Astrocyte (in vitro differentiated cells and primary cell): ENCODE measurements at regions not wholly inside any gene's neighbourhood (a gene's known extent, or its start where the extent isn't known, plus 50 kb on each side); places are given as distances from the start of the nearest gene placed in this dataset.

Experiments
- EZH2 ChIP-seq: IDR thresholded peaks from 2 replicates; pipeline ENCODE4 v1.6.1; 2012; ENCODE audit warnings: mild to moderate bottlenecking, low read length, inconsistent platforms; ENCODE audit not compliant: insufficient read depth
- TF ChIP-seq, protein P1 (sequence below): IDR thresholded peaks from 2 replicates; pipeline ENCODE4 v1.5.1; 2011; ENCODE audit warnings: low read depth, mild to moderate bottlenecking, inconsistent platforms, low read length, moderate library complexity; ENCODE audit not compliant: insufficient read depth

DNA sequence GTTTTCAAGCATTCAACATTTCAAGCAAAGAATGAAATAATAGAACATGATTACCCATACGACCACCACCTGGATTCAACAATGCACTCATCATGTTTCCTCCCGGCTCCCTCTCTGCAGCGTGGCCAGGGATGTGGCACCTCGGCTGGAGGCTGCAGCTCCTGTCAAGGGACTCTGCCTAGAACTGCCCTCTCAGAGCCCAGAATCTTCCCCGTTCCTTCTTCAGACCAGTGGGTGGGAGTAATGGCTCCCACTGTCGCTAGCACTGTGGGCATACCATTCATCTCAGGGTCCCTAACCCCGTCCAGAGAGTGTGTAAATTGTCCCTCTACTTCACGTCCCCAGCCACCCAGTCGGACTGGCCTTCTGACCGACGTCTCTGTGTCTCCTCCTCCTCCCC is 118.6 kb upstream of the COL5A1 start:
- TF ChIP-seq, protein P1, sequence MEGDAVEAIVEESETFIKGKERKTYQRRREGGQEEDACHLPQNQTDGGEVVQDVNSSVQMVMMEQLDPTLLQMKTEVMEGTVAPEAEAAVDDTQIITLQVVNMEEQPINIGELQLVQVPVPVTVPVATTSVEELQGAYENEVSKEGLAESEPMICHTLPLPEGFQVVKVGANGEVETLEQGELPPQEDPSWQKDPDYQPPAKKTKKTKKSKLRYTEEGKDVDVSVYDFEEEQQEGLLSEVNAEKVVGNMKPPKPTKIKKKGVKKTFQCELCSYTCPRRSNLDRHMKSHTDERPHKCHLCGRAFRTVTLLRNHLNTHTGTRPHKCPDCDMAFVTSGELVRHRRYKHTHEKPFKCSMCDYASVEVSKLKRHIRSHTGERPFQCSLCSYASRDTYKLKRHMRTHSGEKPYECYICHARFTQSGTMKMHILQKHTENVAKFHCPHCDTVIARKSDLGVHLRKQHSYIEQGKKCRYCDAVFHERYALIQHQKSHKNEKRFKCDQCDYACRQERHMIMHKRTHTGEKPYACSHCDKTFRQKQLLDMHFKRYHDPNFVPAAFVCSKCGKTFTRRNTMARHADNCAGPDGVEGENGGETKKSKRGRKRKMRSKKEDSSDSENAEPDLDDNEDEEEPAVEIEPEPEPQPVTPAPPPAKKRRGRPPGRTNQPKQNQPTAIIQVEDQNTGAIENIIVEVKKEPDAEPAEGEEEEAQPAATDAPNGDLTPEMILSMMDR, result no peak
- no peak for TF ChIP-seq EZH2
